Stimulated activated CD4-positive, alpha-beta T cell treated with anti-CD3 and anti-CD28 coated beads, Interleukin-2, amount 100 ng/mL, for 48 hours (primary cell): ENCODE measurements at regions not wholly inside any gene's neighbourhood (a gene's known extent, or its start where the extent isn't known, plus 50 kb on each side); places are given as distances from the start of the nearest gene placed in this dataset.
"Not testable (repeated sequence)": the region's sequence is repeated elsewhere in the genome, so short reads cannot be mapped to it uniquely, and the experiment has no call there.

ENCODE experiments used
- DNase-seq, 2 donors: peaks; one replicate each; pipeline ENCODE4 v3.0.0-alpha.2; 2020

- DNase-seq = no peak
These were observed 71.8 kb downstream of the LARP7 start for GRCh38 chr4:112708772-112709171.

- no peak for DNase-seq
These were observed 78.3 kb downstream of the LARP7 start for GRCh38 chr4:112714922-112715901.

- no peak for DNase-seq
These were observed 80.9 kb downstream of the LARP7 start for GRCh38 chr4:112717856-112718255.

GRCh38 chr4:112721627-112722026 is 84.7 kb downstream of the LARP7 start:
- no peak for DNase-seq

- no peak for DNase-seq
These were observed 89.1 kb downstream of the LARP7 start for GRCh38 chr4:112726041-112726440.

- not testable (repeated sequence) for DNase-seq
These were observed 90.8 kb downstream of the LARP7 start for GRCh38 chr4:112727728-112728127.

- DNase-seq = no peak
These were observed 94.8 kb downstream of the LARP7 start for GRCh38 chr4:112731715-112732114.

GRCh38 chr4:112732142-112732541 is 95.2 kb downstream of the LARP7 start:
- DNase-seq = no peak

GRCh38 chr4:112735474-112735951 is 98.6 kb downstream of the LARP7 start:
- DNase-seq = no peak

- DNase-seq = no peak
These were observed 99.8 kb downstream of the LARP7 start for GRCh38 chr4:112736718-112737135.

- DNase-seq = no peak
These were observed 102.5 kb downstream of the LARP7 start for GRCh38 chr4:112739442-112739841.

- no peak for DNase-seq
These were observed 110.1 kb downstream of the LARP7 start for GRCh38 chr4:112747036-112747435.

- DNase-seq = no peak
These were observed 111.5 kb downstream of the LARP7 start for GRCh38 chr4:112748352-112748878.

- not testable (repeated sequence) for DNase-seq
These were observed 113.8 kb downstream of the LARP7 start for GRCh38 chr4:112750749-112751148.

GRCh38 chr4:112751447-112751846 is 114.5 kb downstream of the LARP7 start:
- DNase-seq = no peak

- no peak for DNase-seq
These were observed 115.1 kb downstream of the LARP7 start for GRCh38 chr4:112752061-112752460.

GRCh38 chr4:112752510-112752909 is 115.6 kb downstream of the LARP7 start:
- no peak for DNase-seq

- DNase-seq = no peak
These were observed 116.4 kb downstream of the LARP7 start for GRCh38 chr4:112753333-112753732.

- no peak for DNase-seq
These were observed 122.4 kb downstream of the LARP7 start for GRCh38 chr4:112759313-112759712.

- DNase-seq = no peak
These were observed 128.5 kb downstream of the LARP7 start for GRCh38 chr4:112765317-112765974.

GRCh38 chr4:112766422-112766821 is 129.5 kb downstream of the LARP7 start:
- no peak for DNase-seq

- DNase-seq = no peak
These were observed 130.4 kb downstream of the LARP7 start for GRCh38 chr4:112767386-112767785.

- no peak for DNase-seq
These were observed 133.2 kb downstream of the LARP7 start for GRCh38 chr4:112770114-112770513.

- DNase-seq = no peak
These were observed 138.9 kb downstream of the LARP7 start for GRCh38 chr4:112775801-112776200.
